B cell (primary cell): ENCODE measurements at regions not wholly inside any gene's neighbourhood (a gene's known extent, or its start where the extent isn't known, plus 50 kb on each side); places are given as distances from the start of the nearest gene placed in this dataset.

Experiments used
- ATAC-seq: fragments of 200-7000 bp; cut with Tn5 transposase; one replicate; pipeline ENCODE4 v1.10.0; 2021; ENCODE audit warnings: low read depth, mild to moderate bottlenecking, moderate number of reproducible peaks, moderate library complexity
- CTCF ChIA-PET: fragments of 350-600 bp; sonication (Branson Sonifier 250); formaldehyde crosslinking; loops from one replicate; lab custom pipeline; 2021; ENCODE audit warnings: antibody characterized with exemption, inconsistent platforms; lab: Charles Lee
- POLR2A ChIA-PET: fragments of 350-600 bp; sonication (Branson Sonifier 250); formaldehyde crosslinking; loops from one replicate; lab custom pipeline; 2021; ENCODE audit warnings: antibody characterized with exemption; lab: Charles Lee
- DNase-seq: peaks from one replicate; pipeline ENCODE4 v3.0.0; 2013
- H2AFZ ChIP-seq: 2 replicates; pipeline ENCODE4 v1.6.1; 2012; ENCODE audit warnings: mild to moderate bottlenecking, low read depth, low read length; ENCODE audit not compliant: insufficient read depth, poor library complexity, severe bottlenecking
- H3K27ac ChIP-seq, 2 donors: 1 replicate in 1 of 2; 2 replicates in 1 of 2; pipeline ENCODE4 v1.5.1; 2012 to 2013; ENCODE audit warnings: low read length in 2 of 2, mild to moderate bottlenecking in 2 of 2, moderate library complexity in 1 of 2
- H3K27me3 ChIP-seq, 4 experiments: fragments of 200-600 bp in 1 of 4; sonication (generic) in 1 of 4; replicated peaks in 1 of 4; 1 replicate in 2 of 4; 2 replicates in 2 of 4; pipeline versions ENCODE4 v1.6.1 to v1.7.0; 2013 to 2016; ENCODE audit warnings: low read length in 3 of 4, mild to moderate bottlenecking in 2 of 4, mixed read lengths in 1 of 4, moderate library complexity in 1 of 4; ENCODE audit not compliant: insufficient read depth in 4 of 4, control insufficient read depth in 3 of 4; ENCODE audit errors: control extremely low read depth in 1 of 4
- H3K36me3 ChIP-seq, 2 experiments: replicated peaks in 1 of 2; 1 replicate in 1 of 2; 2 replicates in 1 of 2; pipeline versions ENCODE4 v1.6.1 to v1.7.1; 2013; ENCODE audit warnings: low read length in 1 of 2; ENCODE audit not compliant: insufficient read depth in 2 of 2, control insufficient read depth in 1 of 2; ENCODE audit errors: control extremely low read depth in 1 of 2, extremely low read depth in 1 of 2
- H3K4me1 ChIP-seq, 2 donors: fragments of 200-600 bp in 1 of 2; sonication (generic) in 1 of 2; 1 replicate in 1 of 2; 2 replicates in 1 of 2; pipeline versions ENCODE4 v1.5.1 to v1.6.1; 2013 to 2017; ENCODE audit warnings: low read length in 2 of 2; ENCODE audit not compliant: control insufficient read depth in 2 of 2, insufficient read depth in 2 of 2
- H3K4me2 ChIP-seq: replicated peaks from 2 replicates; pipeline ENCODE3; 2012; ENCODE audit warnings: mild to moderate bottlenecking, low read depth, low read length; ENCODE audit not compliant: poor library complexity, severe bottlenecking
- H3K4me3 ChIP-seq, 5 experiments: fragments of 200-600 bp in 1 of 5; sonication (generic) in 1 of 5; 1 replicate in 3 of 5; 2 replicates in 2 of 5; pipeline versions ENCODE4 v1.5.1 to v1.7.0; 2011 to 2016; ENCODE audit warnings: low read length in 4 of 5, mild to moderate bottlenecking in 4 of 5, low read depth in 2 of 5, control low read depth in 1 of 5, moderate library complexity in 1 of 5; ENCODE audit not compliant: insufficient read depth in 1 of 5; ENCODE audit errors: control extremely low read depth in 1 of 5, extremely low read depth in 1 of 5
- H3K79me2 ChIP-seq: fragments of 200-600 bp; sonication (generic); one replicate; pipeline ENCODE4 v1.6.0; 2016; ENCODE audit warnings: low read length; ENCODE audit not compliant: control insufficient read depth, insufficient read depth
- H3K9ac ChIP-seq: fragments of 200-600 bp; sonication (generic); 2 replicates; pipeline ENCODE4 v1.6.1; 2017; ENCODE audit warnings: mild to moderate bottlenecking, low read length, moderate library complexity
- H3K9me3 ChIP-seq, 3 donors: one replicate each; pipeline versions ENCODE4 v1.6.1 to v1.7.1; 2013; ENCODE audit warnings: low read length in 2 of 3; ENCODE audit not compliant: control insufficient read depth in 2 of 3, insufficient read depth in 1 of 3; ENCODE audit errors: control extremely low read depth in 1 of 3
- H4K20me1 ChIP-seq: 2 replicates; pipeline ENCODE4 v1.6.0; 2012; ENCODE audit warnings: mild to moderate bottlenecking, low read length; ENCODE audit not compliant: insufficient read depth, control insufficient read depth, poor library complexity, severe bottlenecking
- H3K27ac Mint-ChIP-seq: one replicate; pipeline ENCODE4 v1.8.0; 2021; ENCODE audit warnings: mixed read lengths
- H3K27me3 Mint-ChIP-seq: one replicate; pipeline ENCODE4 v1.8.0; 2021; ENCODE audit warnings: mixed read lengths
- H3K4me1 Mint-ChIP-seq: one replicate; pipeline ENCODE4 v1.8.0; 2021; ENCODE audit warnings: mixed read lengths
- H3K4me3 Mint-ChIP-seq: one replicate; pipeline ENCODE4 v1.8.0; 2021; ENCODE audit warnings: mixed read lengths
- H3K9me3 Mint-ChIP-seq: one replicate; pipeline ENCODE4 v1.8.0; 2022; ENCODE audit warnings: mixed read lengths; ENCODE audit not compliant: insufficient read depth
- CTCF ChIP-seq: fragments of 200-600 bp; IDR thresholded peaks from one replicate; pipeline ENCODE4 v1.8.0; 2022; ENCODE audit warnings: antibody characterized with exemption, mild to moderate bottlenecking
- EZH2 ChIP-seq: IDR thresholded peaks from 2 replicates; pipeline ENCODE4 v1.6.1; 2012; ENCODE audit warnings: borderline replicate concordance, low read depth, mild to moderate bottlenecking, moderate library complexity, low read length; ENCODE audit not compliant: insufficient read depth, poor library complexity, severe bottlenecking
- WGBS: methylation state at CpG from one replicate; pipeline ENCODE4 v1.1.5; 2013; ENCODE audit warnings: missing lambda C conversion rate; ENCODE audit not compliant: insufficient coverage; 5-methylcytosine and 5-hydroxymethylcytosine counted together
- intact Hi-C: fragments of 100-400 bp; cut with micrococcal nuclease; formaldehyde crosslinking; loops from one replicate; pipeline ENCODE4 v1.10.0; 2022

DNA sequence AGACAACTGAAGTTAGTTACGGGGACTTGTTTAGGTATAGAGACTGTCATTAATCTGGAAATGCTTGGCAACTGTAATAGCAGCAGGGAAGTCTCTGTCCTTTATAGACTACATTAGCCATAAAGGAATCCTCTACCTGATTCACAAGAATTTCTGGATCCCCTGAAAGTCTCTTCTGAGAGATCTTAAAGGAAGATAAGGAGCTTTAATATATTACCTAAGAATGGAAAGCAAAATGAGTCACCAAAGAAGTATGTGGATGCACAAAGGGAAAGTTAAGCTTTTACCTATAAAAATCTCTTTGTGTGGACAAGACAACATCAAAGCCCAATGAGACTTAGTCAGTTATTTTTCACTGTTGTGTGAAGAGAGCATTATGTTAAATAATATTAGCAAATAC, 92.2 kb upstream of the RSPO3 start:
- no peak overlapping the region for H3K4me2 ChIP-seq
- no peaks in the 10 kb centered on the region for H4K20me1 ChIP-seq
- TF ChIP-seq CTCF (no peak), EZH2 (no peak)
- ChIA-PET CTCF (no interaction called here), POLR2A (no interaction called here)
- H3K4me3 Mint-ChIP-seq, result no peak overlapping the region
- H3K9ac ChIP-seq, result no peak overlapping the region
- H3K9me3 Mint-ChIP-seq, result peaks cover 2% of the 10 kb centered on the region
- 100% methylated on average over 1 of the region's 1 CpG for WGBS
- H3K27ac ChIP-seq, result no peak overlapping the region
- H3K27me3 Mint-ChIP-seq, result peaks cover 4% of the 10 kb centered on the region
- intact Hi-C loops, result no loop called here
- H3K27me3 ChIP-seq, result no peaks in the 10 kb centered on the region
- H3K4me3 ChIP-seq, result no peak overlapping the region
- no peaks in the 10 kb centered on the region for H3K9me3 ChIP-seq
- H2AFZ ChIP-seq, result no peak overlapping the region
- H3K79me2 ChIP-seq, result no peaks in the 10 kb centered on the region
- DNase-seq, result no peak
- ATAC-seq, result no peak
- no peak overlapping the region for H3K27ac Mint-ChIP-seq
- no peaks in the 10 kb centered on the region for H3K4me1 Mint-ChIP-seq
- no peaks in the 10 kb centered on the region for H3K4me1 ChIP-seq
- H3K36me3 ChIP-seq, result no peaks in the 10 kb centered on the region

GRCh38 chr6:127030111-127030510, 88.4 kb upstream of the RSPO3 start:
- Histone ChIP-seq H3K4me3 (no peak overlapping the region), H3K4me2 (no peak overlapping the region), H3K27ac (no peak overlapping the region), H3K9ac (no peak overlapping the region), H4K20me1 (no peaks in the 10 kb centered on the region), H3K4me1 (no peaks in the 10 kb centered on the region), H3K27me3 (no peaks in the 10 kb centered on the region), H3K79me2 (no peaks in the 10 kb centered on the region), H3K9me3 (no peaks in the 10 kb centered on the region), H3K36me3 (no peaks in the 10 kb centered on the region), H2AFZ (no peak overlapping the region)
- Mint-ChIP-seq H3K9me3 (no peaks in the 10 kb centered on the region), H3K4me3 (no peak overlapping the region), H3K4me1 (no peaks in the 10 kb centered on the region), H3K27me3 (peaks cover 4% of the 10 kb centered on the region), H3K27ac (no peak overlapping the region)
- intact Hi-C loops, result no loop called here
- ChIA-PET CTCF (no interaction called here), POLR2A (no interaction called here)
- DNase-seq, result no peak
- ATAC-seq, result no peak
- TF ChIP-seq EZH2 (no peak), CTCF (no peak)
